ENCODE measurements at regions not wholly inside any gene's neighbourhood (a gene's known extent, or its start where the extent isn't known, plus 50 kb on each side); places are given as distances from the start of the nearest gene placed in this dataset.

DNA sequence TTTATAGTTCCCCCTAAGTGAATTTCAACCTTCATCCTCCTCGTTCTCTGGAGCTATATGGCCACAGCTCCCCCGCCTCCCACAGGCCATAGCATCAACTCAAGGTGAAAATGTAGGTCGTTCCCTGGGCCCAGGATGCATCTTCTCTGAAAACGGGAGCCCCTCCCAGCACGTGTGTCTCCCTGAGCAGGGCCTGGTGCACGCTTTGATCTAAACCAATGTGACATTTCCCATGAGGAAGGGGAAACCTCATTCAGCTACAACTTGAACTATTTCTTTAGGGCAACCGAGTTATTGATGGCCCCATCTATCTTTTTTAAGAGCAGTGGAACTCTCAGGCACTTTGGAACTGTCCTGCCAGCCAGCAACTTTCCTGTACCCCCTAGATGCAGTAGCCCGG lies 57.8 kb upstream of the BACE2 start:
- H3K9me3 ChIP-seq (ENCODE audit: control insufficient read depth in 1 of 2, low read length in 2 of 2) = no peaks in the 10 kb centered on the region
- no peaks in the 10 kb centered on the region for H3K4me1 ChIP-seq (ENCODE audit: control insufficient read depth in 1 of 2, insufficient read depth in 2 of 2, low read length in 2 of 2)
- no peaks in the 10 kb centered on the region for H3K36me3 ChIP-seq (ENCODE audit: control insufficient read depth in 1 of 2, insufficient read depth in 2 of 2, low read length in 2 of 2)
- H3K27me3 ChIP-seq (ENCODE audit: low read depth, low read length) = no peaks in the 10 kb centered on the region
- no peak overlapping the region for H3K27ac ChIP-seq (ENCODE audit: low read length)
- no peak overlapping the region for H3K4me3 ChIP-seq (ENCODE audit: low read depth in 1 of 2, low read length in 2 of 2)

- H3K36me3 ChIP-seq (ENCODE audit: control insufficient read depth in 1 of 2, insufficient read depth in 2 of 2, low read length in 2 of 2) = no peaks in the 10 kb centered on the region
- no peak overlapping the region for H3K4me3 ChIP-seq (ENCODE audit: low read depth in 1 of 2, low read length in 2 of 2)
- H3K27me3 ChIP-seq (ENCODE audit: low read depth, low read length) = no peaks in the 10 kb centered on the region
- no peak overlapping the region for H3K27ac ChIP-seq (ENCODE audit: low read length)
- no peaks in the 10 kb centered on the region for H3K4me1 ChIP-seq (ENCODE audit: control insufficient read depth in 1 of 2, insufficient read depth in 2 of 2, low read length in 2 of 2)
- no peaks in the 10 kb centered on the region for H3K9me3 ChIP-seq (ENCODE audit: control insufficient read depth in 1 of 2, low read length in 2 of 2)
Measured at GRCh38 chr21:41110664-41111063, 57.3 kb upstream of the BACE2 start.

GRCh38 chr21:41111681-41112080 lies 56.3 kb upstream of the BACE2 start:
- no peaks in the 10 kb centered on the region for H3K27me3 ChIP-seq (ENCODE audit: low read depth, low read length)
- H3K9me3 ChIP-seq (ENCODE audit: control insufficient read depth in 1 of 2, low read length in 2 of 2) = no peaks in the 10 kb centered on the region
- H3K4me3 ChIP-seq (ENCODE audit: low read depth in 1 of 2, low read length in 2 of 2) = no peak overlapping the region
- H3K36me3 ChIP-seq (ENCODE audit: control insufficient read depth in 1 of 2, insufficient read depth in 2 of 2, low read length in 2 of 2) = no peaks in the 10 kb centered on the region
- H3K27ac ChIP-seq (ENCODE audit: low read length) = no peak overlapping the region
- no peaks in the 10 kb centered on the region for H3K4me1 ChIP-seq (ENCODE audit: control insufficient read depth in 1 of 2, insufficient read depth in 2 of 2, low read length in 2 of 2)

DNA sequence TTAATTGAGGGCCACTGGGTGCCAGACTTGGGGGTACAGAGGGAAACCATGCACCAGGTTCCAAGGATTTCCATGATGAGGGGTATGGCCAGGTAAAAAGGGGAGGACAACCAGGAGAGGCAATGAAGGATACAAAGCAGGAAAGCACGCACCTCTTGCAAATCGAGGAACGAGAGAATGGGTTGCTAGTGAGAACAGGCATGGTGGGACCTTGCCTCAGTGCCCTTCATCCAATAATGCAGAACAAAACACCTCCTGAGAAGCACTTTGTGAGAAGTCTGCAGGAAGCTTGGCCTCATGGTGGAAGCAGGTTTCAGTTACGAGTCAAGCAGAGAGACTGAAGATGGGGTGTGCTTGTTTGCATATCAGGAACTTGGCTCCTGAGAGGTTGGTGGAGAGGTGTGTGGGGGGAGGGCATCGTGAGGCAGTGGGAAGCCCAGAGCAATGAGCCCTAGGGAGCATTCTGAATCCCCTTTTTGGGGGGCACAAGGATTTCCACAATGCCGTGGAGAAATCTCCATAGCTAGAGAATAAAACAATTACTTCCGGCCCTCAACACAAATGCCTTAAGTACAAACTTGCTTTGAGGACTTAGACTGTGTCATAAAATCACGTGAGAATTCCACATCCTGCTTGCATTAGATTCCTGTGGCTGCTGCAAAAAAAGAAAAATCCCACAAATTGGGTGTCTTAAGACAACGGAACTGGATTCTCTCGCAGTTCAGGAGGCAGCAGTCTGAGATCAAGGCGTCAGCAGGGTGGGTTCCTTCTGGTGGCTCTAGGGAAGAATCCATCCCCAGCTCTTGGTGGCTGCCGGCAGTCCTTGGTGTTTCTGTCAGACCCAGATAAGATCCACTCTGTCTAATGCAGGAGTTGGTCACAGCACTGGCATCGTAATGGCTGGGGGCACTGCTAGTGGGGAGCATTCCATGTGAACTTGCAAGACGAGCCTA lies 54.9 kb upstream of the BACE2 start:
- H3K4me3 ChIP-seq (ENCODE audit: low read depth in 1 of 2, low read length in 2 of 2) = peak overlapping the region in 1 of 2 donors; percentile 27
- H3K36me3 ChIP-seq (ENCODE audit: control insufficient read depth in 1 of 2, insufficient read depth in 2 of 2, low read length in 2 of 2) = no peaks in the 10 kb centered on the region
- H3K4me1 ChIP-seq (ENCODE audit: control insufficient read depth in 1 of 2, insufficient read depth in 2 of 2, low read length in 2 of 2) = no peaks in the 10 kb centered on the region
- H3K9me3 ChIP-seq (ENCODE audit: control insufficient read depth in 1 of 2, low read length in 2 of 2) = no peaks in the 10 kb centered on the region
- H3K27me3 ChIP-seq (ENCODE audit: low read depth, low read length) = no peaks in the 10 kb centered on the region
- no peak overlapping the region for H3K27ac ChIP-seq (ENCODE audit: low read length)

GRCh38 chr21:41115851-41116250 lies 52.1 kb upstream of the BACE2 start:
- H3K9me3 ChIP-seq (ENCODE audit: control insufficient read depth in 1 of 2, low read length in 2 of 2) = no peaks in the 10 kb centered on the region
- H3K4me3 ChIP-seq (ENCODE audit: low read depth in 1 of 2, low read length in 2 of 2) = no peak overlapping the region
- H3K36me3 ChIP-seq (ENCODE audit: control insufficient read depth in 1 of 2, insufficient read depth in 2 of 2, low read length in 2 of 2) = no peaks in the 10 kb centered on the region
- H3K4me1 ChIP-seq (ENCODE audit: control insufficient read depth in 1 of 2, insufficient read depth in 2 of 2, low read length in 2 of 2) = no peaks in the 10 kb centered on the region
- no peaks in the 10 kb centered on the region for H3K27me3 ChIP-seq (ENCODE audit: low read depth, low read length)
- H3K27ac ChIP-seq (ENCODE audit: low read length) = no peak overlapping the region
